ENCODE measurements at regions not wholly inside any gene's neighbourhood (a gene's known extent, or its start where the extent isn't known, plus 50 kb on each side); places are given as distances from the start of the nearest gene placed in this dataset.

GRCh38 chr19:28619816-28620429 lies 593.0 kb downstream of the UQCRFS1 start:
- TF ChIP-seq MAFK (IDR thresholded peaks at IDR 0.05; ENCODE audit: partially characterized antibody): no peak
- no peak for TF ChIP-seq KDM1A (IDR thresholded peaks at IDR 0.05; ENCODE audit: low read depth)
- TF ChIP-seq JUN (IDR thresholded peaks at IDR 0.05): no peak
- TF ChIP-seq RFX5 (IDR thresholded peaks at IDR 0.05): no peak
- no peak for TF ChIP-seq CTCF (IDR thresholded peaks at IDR 0.05)

Measured in A549 (cell line).